ENCODE measurements at regions not wholly inside any gene's neighbourhood (a gene's known extent, or its start where the extent isn't known, plus 50 kb on each side); places are given as distances from the start of the nearest gene placed in this dataset.

DNA sequence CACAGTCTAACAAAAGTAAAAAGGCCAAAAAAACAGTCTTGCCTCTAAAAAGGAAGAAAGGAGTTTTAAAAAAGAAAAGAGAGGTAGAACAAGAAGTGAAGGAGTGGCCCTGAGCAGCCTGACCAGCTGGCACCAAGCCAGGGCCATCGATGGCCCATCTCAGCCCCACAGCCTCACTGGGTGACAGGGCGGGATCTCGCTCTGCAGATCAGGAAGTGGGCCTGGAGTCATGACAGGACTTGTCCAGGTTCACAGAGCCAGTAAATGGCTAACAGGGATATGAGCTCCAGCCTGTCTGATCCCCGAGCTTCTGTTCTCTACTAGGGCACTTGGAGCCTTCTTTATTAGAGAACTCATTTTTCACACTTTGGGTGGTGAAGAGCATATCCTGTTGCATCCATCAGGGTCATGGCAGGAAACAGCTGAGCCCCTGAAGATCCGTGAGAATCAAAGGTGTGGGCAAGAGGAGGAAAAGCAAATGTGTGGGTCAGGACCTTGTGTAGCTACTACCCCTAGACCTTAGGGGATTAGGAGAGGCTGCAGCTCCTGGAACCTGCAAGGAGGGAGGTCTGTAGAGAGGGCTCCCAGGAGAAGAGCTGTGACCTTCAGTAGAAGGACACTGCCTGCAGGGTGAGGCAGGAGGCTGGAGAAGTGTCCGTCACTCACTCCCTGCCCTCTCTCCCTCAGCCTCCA, 299.0 kb upstream of the MSX2 start:
- ChIA-PET POLR2A (no interaction called here), CTCF (no interaction called here)
- BruUV-seq (replicated peaks): no TSS peak
- H3K36me3 ChIP-seq (ENCODE audit: control insufficient read depth in 2 of 2, extremely low read depth in 1 of 2, insufficient read depth in 2 of 2, low read length in 2 of 2): no peaks in the 10 kb centered on the region
- no peaks in the 10 kb centered on the region for H3K79me2 ChIP-seq (ENCODE audit: control insufficient read depth, insufficient read depth, low read length)
- no peaks in the 10 kb centered on the region for H3K27me3 ChIP-seq (ENCODE audit: control insufficient read depth in 2 of 2, insufficient read depth in 2 of 2, low read length in 2 of 2)
- H2AFZ ChIP-seq (ENCODE audit: low read depth, low read length): no peak overlapping the region
- H3K4me3 ChIP-seq (replicated peaks in 1 of 3; ENCODE audit: insufficient read depth in 1 of 3, low read depth in 1 of 3, low read length in 3 of 3): no peak overlapping the region
- no peak overlapping the region for H3K27ac ChIP-seq (ENCODE audit: insufficient read depth, low read depth, low read length)
- TF ChIP-seq EZH2 (IDR thresholded peaks at IDR 0.05; ENCODE audit: borderline replicate concordance, low read depth, low read length, severe bottlenecking): no peak
- TF ChIP-seq, protein P1, sequence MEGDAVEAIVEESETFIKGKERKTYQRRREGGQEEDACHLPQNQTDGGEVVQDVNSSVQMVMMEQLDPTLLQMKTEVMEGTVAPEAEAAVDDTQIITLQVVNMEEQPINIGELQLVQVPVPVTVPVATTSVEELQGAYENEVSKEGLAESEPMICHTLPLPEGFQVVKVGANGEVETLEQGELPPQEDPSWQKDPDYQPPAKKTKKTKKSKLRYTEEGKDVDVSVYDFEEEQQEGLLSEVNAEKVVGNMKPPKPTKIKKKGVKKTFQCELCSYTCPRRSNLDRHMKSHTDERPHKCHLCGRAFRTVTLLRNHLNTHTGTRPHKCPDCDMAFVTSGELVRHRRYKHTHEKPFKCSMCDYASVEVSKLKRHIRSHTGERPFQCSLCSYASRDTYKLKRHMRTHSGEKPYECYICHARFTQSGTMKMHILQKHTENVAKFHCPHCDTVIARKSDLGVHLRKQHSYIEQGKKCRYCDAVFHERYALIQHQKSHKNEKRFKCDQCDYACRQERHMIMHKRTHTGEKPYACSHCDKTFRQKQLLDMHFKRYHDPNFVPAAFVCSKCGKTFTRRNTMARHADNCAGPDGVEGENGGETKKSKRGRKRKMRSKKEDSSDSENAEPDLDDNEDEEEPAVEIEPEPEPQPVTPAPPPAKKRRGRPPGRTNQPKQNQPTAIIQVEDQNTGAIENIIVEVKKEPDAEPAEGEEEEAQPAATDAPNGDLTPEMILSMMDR (IDR thresholded peaks at IDR 0.05; ENCODE audit: extremely low read depth in 1 of 2, insufficient read depth in 1 of 2, low read depth in 1 of 2, low read length in 2 of 2): no peak
- H3K4me1 ChIP-seq (ENCODE audit: control insufficient read depth, extremely low read depth, insufficient read depth, low read length): no peaks in the 10 kb centered on the region
- H3K9me3 ChIP-seq (replicated peaks; ENCODE audit: control insufficient read depth, insufficient read depth, low read length): no peaks in the 10 kb centered on the region
- intact Hi-C loops (cut with micrococcal nuclease) (no loop called here), dilution Hi-C loops (cut with MboI; ENCODE audit: extremely low pct_ligation_motif_present, low sequenced_read_pairs) (no loop called here)
- H3K9me1 ChIP-seq (replicated peaks; ENCODE audit: control insufficient read depth, extremely low read depth, insufficient read depth, low read length): no peaks in the 10 kb centered on the region
- no peak overlapping the region for H3K4me2 ChIP-seq (ENCODE audit: insufficient read depth, low read length)
- H4K20me1 ChIP-seq (replicated peaks; ENCODE audit: control insufficient read depth, extremely low read depth, insufficient read depth, low read length): no peaks in the 10 kb centered on the region
- FAIRE-seq (no peak), DNase-seq (ENCODE audit: low read depth, low spot score) (no peak)
- no peak overlapping the region for H3K9ac ChIP-seq (replicated peaks; ENCODE audit: extremely low read depth, insufficient read depth, low read length)

DNA sequence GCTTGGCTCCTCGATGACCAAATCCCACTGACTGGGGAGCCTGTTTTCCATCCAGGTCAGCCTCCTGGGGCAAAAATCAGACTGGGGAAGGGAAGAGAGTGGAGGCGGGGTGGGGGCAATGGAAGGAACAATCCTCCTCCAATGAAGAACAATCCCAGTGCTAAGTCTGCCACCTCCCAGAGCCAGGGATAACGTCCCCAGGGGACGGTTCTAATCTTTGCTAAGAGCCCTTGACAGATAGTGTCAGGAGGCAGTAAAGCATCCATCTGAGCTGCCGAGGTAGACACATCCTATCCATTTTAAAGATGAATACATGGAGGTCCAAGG, 298.5 kb upstream of the MSX2 start:
- DNase-seq (ENCODE audit: low read depth, low spot score): no peak
- POLR2A ChIA-PET: no interaction called here
- TF ChIP-seq, protein P1 (IDR thresholded peaks at IDR 0.05; ENCODE audit: extremely low read depth in 1 of 2, insufficient read depth in 1 of 2, low read depth in 1 of 2, low read length in 2 of 2): no peak
- TF ChIP-seq JUN (IDR thresholded peaks at IDR 0.05; ENCODE audit: borderline replicate concordance, insufficient read depth, insufficient read length, low read depth) (no peak), EZH2 (IDR thresholded peaks at IDR 0.05; ENCODE audit: borderline replicate concordance, low read depth, low read length, severe bottlenecking) (no peak), MYC (IDR thresholded peaks at IDR 0.05; ENCODE audit: low read depth, low read length) (no peak), POLR2A (IDR thresholded peaks at IDR 0.05; ENCODE audit: low read depth, low read length) (no peak), FOS (IDR thresholded peaks at IDR 0.05; ENCODE audit: borderline replicate concordance, insufficient read depth, low read length) (no peak), POLR2AphosphoS5 (IDR thresholded peaks at IDR 0.05; ENCODE audit: insufficient read depth, low read depth, low read length) (no peak), GATA2 (IDR thresholded peaks at IDR 0.05; ENCODE audit: insufficient read depth, insufficient read length, low read depth, low read length) (no peak)
- TF ChIP-seq, protein P2, sequence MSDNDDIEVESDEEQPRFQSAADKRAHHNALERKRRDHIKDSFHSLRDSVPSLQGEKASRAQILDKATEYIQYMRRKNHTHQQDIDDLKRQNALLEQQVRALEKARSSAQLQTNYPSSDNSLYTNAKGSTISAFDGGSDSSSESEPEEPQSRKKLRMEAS (IDR thresholded peaks at IDR 0.05; ENCODE audit: insufficient read depth, insufficient read length): no peak
- no peaks in the 10 kb centered on the region for H3K9me1 ChIP-seq (replicated peaks; ENCODE audit: control insufficient read depth, extremely low read depth, insufficient read depth, low read length)
- H3K4me1 ChIP-seq (ENCODE audit: control insufficient read depth, extremely low read depth, insufficient read depth, low read length): no peaks in the 10 kb centered on the region
- no peaks in the 10 kb centered on the region for H3K9me3 ChIP-seq (replicated peaks; ENCODE audit: control insufficient read depth, insufficient read depth, low read length)
- H4K20me1 ChIP-seq (replicated peaks; ENCODE audit: control insufficient read depth, extremely low read depth, insufficient read depth, low read length): no peaks in the 10 kb centered on the region
- no peaks in the 10 kb centered on the region for H3K79me2 ChIP-seq (ENCODE audit: control insufficient read depth, insufficient read depth, low read length)
- no peak overlapping the region for H3K4me3 ChIP-seq (replicated peaks in 1 of 3; ENCODE audit: insufficient read depth in 1 of 3, low read depth in 1 of 3, low read length in 3 of 3)
- FAIRE-seq: no peak
- intact Hi-C loops (cut with micrococcal nuclease) (no loop called here), dilution Hi-C loops (cut with MboI; ENCODE audit: extremely low pct_ligation_motif_present, low sequenced_read_pairs) (no loop called here)
- no peaks in the 10 kb centered on the region for H3K36me3 ChIP-seq (ENCODE audit: control insufficient read depth in 2 of 2, extremely low read depth in 1 of 2, insufficient read depth in 2 of 2, low read length in 2 of 2)
- no peak overlapping the region for H3K27ac ChIP-seq (ENCODE audit: insufficient read depth, low read depth, low read length)
- no peaks in the 10 kb centered on the region for H3K27me3 ChIP-seq (ENCODE audit: control insufficient read depth in 2 of 2, insufficient read depth in 2 of 2, low read length in 2 of 2)
- no TSS peak for BruUV-seq (replicated peaks)
- no peak overlapping the region for H2AFZ ChIP-seq (ENCODE audit: low read depth, low read length)
- CTCF ChIA-PET: no interaction called here
- no peak overlapping the region for H3K9ac ChIP-seq (replicated peaks; ENCODE audit: extremely low read depth, insufficient read depth, low read length)
- H3K4me2 ChIP-seq (ENCODE audit: insufficient read depth, low read length): no peak overlapping the region
